Right renal cortex interstitium (tissue), 3 donors: ENCODE measurements at regions not wholly inside any gene's neighbourhood (a gene's known extent, or its start where the extent isn't known, plus 50 kb on each side); places are given as distances from the start of the nearest gene placed in this dataset.
A peak's percentile ranks its signal among the peaks of the same experiment; 100 is the strongest.

Source experiments
- DNase-seq, 3 donors: peaks; one replicate each; pipeline ENCODE4 v3.0.0-alpha.2; 2013; ENCODE audit warnings: low read depth in 3 of 3, low spot score in 2 of 3

GRCh38 chr7:10211016-10211415 lies 762.7 kb upstream of the PHF14 start:
- no peak for DNase-seq

- no peak for DNase-seq
These were observed 761.8 kb upstream of the PHF14 start for GRCh38 chr7:10211861-10212260.

- no peak for DNase-seq
These were observed 761.0 kb upstream of the PHF14 start for GRCh38 chr7:10212649-10213048.

GRCh38 chr7:10216462-10216861 lies 757.2 kb upstream of the PHF14 start:
- DNase-seq, result no peak

GRCh38 chr7:10221084-10221483 lies 752.6 kb upstream of the PHF14 start:
- DNase-seq, result no peak

- DNase-seq, result no peak
These were observed 750.7 kb upstream of the PHF14 start for GRCh38 chr7:10222976-10223375.

GRCh38 chr7:10225275-10225674 lies 748.4 kb upstream of the PHF14 start:
- no peak for DNase-seq

GRCh38 chr7:10237306-10237705 lies 736.4 kb upstream of the PHF14 start:
- DNase-seq, result no peak

GRCh38 chr7:10238641-10239040 lies 735.0 kb upstream of the PHF14 start:
- DNase-seq, result no peak

GRCh38 chr7:10239695-10240345 lies 733.9 kb upstream of the PHF14 start:
- no peak for DNase-seq

- DNase-seq, result no peak
These were observed 728.3 kb upstream of the PHF14 start for GRCh38 chr7:10245406-10245805.

- DNase-seq, result no peak
These were observed 716.2 kb upstream of the PHF14 start for GRCh38 chr7:10257438-10257837.

GRCh38 chr7:10266976-10267375 lies 706.7 kb upstream of the PHF14 start:
- no peak for DNase-seq

GRCh38 chr7:10268034-10268433 lies 705.6 kb upstream of the PHF14 start:
- DNase-seq, result no peak

GRCh38 chr7:10282909-10283308 lies 690.8 kb upstream of the PHF14 start:
- DNase-seq, result no peak

GRCh38 chr7:10284001-10284400 lies 689.7 kb upstream of the PHF14 start:
- no peak for DNase-seq

GRCh38 chr7:10299384-10299783 lies 674.3 kb upstream of the PHF14 start:
- DNase-seq, result no peak

- peak in 2 of 3 donors; percentile 8 to 21 for DNase-seq
These were observed 673.1 kb upstream of the PHF14 start for GRCh38 chr7:10300577-10300976.

GRCh38 chr7:10308276-10308675 lies 665.4 kb upstream of the PHF14 start:
- no peak for DNase-seq

- no peak for DNase-seq
These were observed 660.7 kb upstream of the PHF14 start for GRCh38 chr7:10312942-10313341.

GRCh38 chr7:10315881-10316280 lies 657.8 kb upstream of the PHF14 start:
- no peak for DNase-seq

GRCh38 chr7:10316488-10316887 lies 657.2 kb upstream of the PHF14 start:
- DNase-seq, result no peak

GRCh38 chr7:10325395-10325794 lies 648.3 kb upstream of the PHF14 start:
- no peak for DNase-seq
